Central memory CD8-positive, alpha-beta T cell (primary cell): ENCODE measurements at regions not wholly inside any gene's neighbourhood (a gene's known extent, or its start where the extent isn't known, plus 50 kb on each side); places are given as distances from the start of the nearest gene placed in this dataset.

ENCODE experiments used
- ATAC-seq: fragments of 150-1000 bp; cut with Tn5 transposase; replicated peaks from 2 replicates; pipeline ENCODE4 v1.10.0; 2022; ENCODE audit warnings: mild to moderate bottlenecking, moderate FRiP score, moderate number of reproducible peaks; ENCODE audit not compliant: poor library complexity, severe bottlenecking; ENCODE audit errors: extremely low read depth
- DNase-seq, 2 donors: peaks; one replicate each; pipeline ENCODE4 v3.0.0; 2021; ENCODE audit warnings: low spot score in 2 of 2
- H3K27ac Mint-ChIP-seq: one replicate; pipeline ENCODE4 v1.8.0; 2022; ENCODE audit warnings: low read depth, mild to moderate bottlenecking, moderate library complexity, mixed read lengths
- H3K27me3 Mint-ChIP-seq: one replicate; pipeline ENCODE4 v1.8.0; 2022; ENCODE audit warnings: mixed read lengths
- H3K36me3 Mint-ChIP-seq: one replicate; pipeline ENCODE4 v1.8.0; 2022; ENCODE audit warnings: mild to moderate bottlenecking, moderate library complexity, mixed read lengths; ENCODE audit not compliant: insufficient read depth
- H3K4me1 Mint-ChIP-seq: one replicate; pipeline ENCODE4 v1.8.0; 2022; ENCODE audit warnings: mixed read lengths
- H3K4me3 Mint-ChIP-seq: one replicate; pipeline ENCODE4 v1.8.0; 2022; ENCODE audit warnings: mild to moderate bottlenecking, moderate library complexity, mixed read lengths
- H3K9me3 Mint-ChIP-seq: one replicate; pipeline ENCODE4 v1.8.0; 2022; ENCODE audit warnings: mixed read lengths

- Mint-ChIP-seq H3K27ac (no peak overlapping the region), H3K9me3 (peaks cover 9% of the 10 kb centered on the region), H3K27me3 (peaks cover 30% of the 10 kb centered on the region), H3K36me3 (peaks cover 1% of the 10 kb centered on the region), H3K4me3 (no peak overlapping the region), H3K4me1 (no peaks in the 10 kb centered on the region)
- no peak for ATAC-seq
- no peak for DNase-seq
Measured at GRCh38 chr2:128784626-128785306, 466.1 kb upstream of the HS6ST1 start.

DNA sequence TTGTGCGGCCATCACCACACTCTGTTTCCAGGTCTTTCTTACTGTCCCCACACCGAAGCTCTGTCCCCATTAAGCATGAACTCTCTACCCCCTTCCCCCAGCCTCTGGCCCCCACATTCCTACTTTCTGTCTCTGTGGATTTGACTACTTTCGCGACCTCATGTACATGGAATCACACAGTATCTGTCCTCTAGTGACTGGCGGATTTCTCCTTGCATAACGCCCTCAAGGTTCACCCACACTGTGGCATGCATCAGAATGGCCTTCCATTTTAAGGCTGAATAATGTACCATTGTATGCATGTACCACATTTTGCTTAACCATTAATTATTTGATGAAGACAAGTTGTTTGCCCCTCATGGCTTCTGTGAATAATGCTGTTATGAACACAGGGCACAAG is 467.6 kb upstream of the HS6ST1 start:
- Mint-ChIP-seq H3K4me3 (no peak overlapping the region), H3K4me1 (no peaks in the 10 kb centered on the region), H3K27me3 (peaks cover 20% of the 10 kb centered on the region), H3K27ac (no peak overlapping the region), H3K36me3 (no peaks in the 10 kb centered on the region), H3K9me3 (peaks cover 9% of the 10 kb centered on the region)
- DNase-seq, result no peak
- ATAC-seq, result no peak

DNA sequence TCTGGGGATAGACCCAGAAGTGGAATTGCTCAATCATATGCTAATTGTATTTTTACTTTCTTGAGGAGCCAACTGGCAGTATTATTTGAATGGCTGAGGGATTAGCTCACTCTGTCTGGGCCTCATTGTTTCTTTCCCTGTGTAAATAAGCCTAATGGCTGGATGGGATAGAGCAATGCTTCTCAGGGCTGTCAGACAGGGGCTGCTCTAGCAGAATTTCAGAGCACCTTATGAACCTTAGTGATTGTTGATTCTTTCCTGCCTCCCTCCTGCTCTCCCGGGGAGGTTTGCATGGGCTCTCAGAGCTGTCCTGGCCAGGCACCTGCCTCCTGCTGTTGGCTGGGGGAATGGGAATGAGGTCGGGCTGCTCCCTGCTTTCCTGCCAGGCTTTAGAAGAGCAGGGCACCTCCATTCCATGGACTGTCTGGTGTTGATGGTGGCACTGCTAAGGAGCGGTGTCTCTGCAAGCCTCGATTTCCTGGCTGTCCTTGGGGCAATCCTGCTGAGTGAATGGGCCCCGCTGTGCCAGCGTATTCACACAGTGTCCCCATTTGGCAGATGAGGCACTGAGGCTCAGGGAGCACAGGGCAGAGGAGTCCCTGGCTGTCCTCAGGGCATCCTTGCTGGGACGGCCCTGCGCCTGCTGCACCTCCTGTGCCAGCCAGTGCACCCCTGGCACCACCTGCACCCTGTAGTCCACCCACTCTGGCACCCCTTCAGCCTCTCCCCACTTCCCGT is 468.2 kb upstream of the HS6ST1 start:
- ATAC-seq (no peak), DNase-seq (peak in 1 of 2 donors; percentile 2)
- peaks cover 9% of the 10 kb centered on the region for H3K9me3 Mint-ChIP-seq
- peaks cover 15% of the 10 kb centered on the region for H3K27me3 Mint-ChIP-seq
- H3K27ac Mint-ChIP-seq, result no peak overlapping the region
- H3K4me1 Mint-ChIP-seq, result no peaks in the 10 kb centered on the region
- no peaks in the 10 kb centered on the region for H3K36me3 Mint-ChIP-seq
- H3K4me3 Mint-ChIP-seq, result no peak overlapping the region

GRCh38 chr2:128787616-128788015 is 468.9 kb upstream of the HS6ST1 start:
- Mint-ChIP-seq H3K36me3 (no peaks in the 10 kb centered on the region), H3K4me3 (no peak overlapping the region), H3K4me1 (no peaks in the 10 kb centered on the region), H3K9me3 (peaks cover 9% of the 10 kb centered on the region), H3K27me3 (peaks cover 8% of the 10 kb centered on the region), H3K27ac (no peak overlapping the region)
- no peak for ATAC-seq
- no peak for DNase-seq

GRCh38 chr2:128788636-128789220 is 470.1 kb upstream of the HS6ST1 start:
- Mint-ChIP-seq H3K36me3 (no peaks in the 10 kb centered on the region), H3K4me1 (no peaks in the 10 kb centered on the region), H3K27ac (no peak overlapping the region), H3K4me3 (no peak overlapping the region), H3K9me3 (peaks cover 9% of the 10 kb centered on the region), H3K27me3 (no peaks in the 10 kb centered on the region)
- DNase-seq, result peak in 1 of 2 donors; percentile 0
- no peak for ATAC-seq

DNA sequence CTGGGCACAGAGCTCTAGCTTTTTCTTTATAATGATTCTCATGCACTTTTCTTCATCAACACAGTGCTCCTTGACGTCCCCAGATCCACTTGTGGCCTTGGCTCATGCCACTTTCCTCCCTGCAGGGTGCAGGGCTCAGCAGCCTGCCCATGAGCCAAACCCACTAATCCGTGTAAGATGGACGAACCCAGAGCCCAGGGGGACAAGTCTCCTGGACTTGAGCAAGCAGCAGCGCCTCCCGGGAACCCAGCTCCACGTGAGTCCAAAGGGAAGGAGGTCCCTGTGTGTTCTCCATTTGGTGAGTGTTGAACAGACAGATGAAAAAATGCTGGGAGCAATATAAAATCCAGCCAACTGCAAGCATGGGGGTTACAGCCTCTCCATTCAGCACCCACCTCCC is 470.6 kb upstream of the HS6ST1 start:
- DNase-seq (peak in 1 of 2 donors; percentile 5), ATAC-seq (no peak)
- Mint-ChIP-seq H3K27ac (no peak overlapping the region), H3K36me3 (no peaks in the 10 kb centered on the region), H3K27me3 (no peaks in the 10 kb centered on the region), H3K4me3 (no peak overlapping the region), H3K9me3 (peaks cover 9% of the 10 kb centered on the region), H3K4me1 (no peaks in the 10 kb centered on the region)

DNA sequence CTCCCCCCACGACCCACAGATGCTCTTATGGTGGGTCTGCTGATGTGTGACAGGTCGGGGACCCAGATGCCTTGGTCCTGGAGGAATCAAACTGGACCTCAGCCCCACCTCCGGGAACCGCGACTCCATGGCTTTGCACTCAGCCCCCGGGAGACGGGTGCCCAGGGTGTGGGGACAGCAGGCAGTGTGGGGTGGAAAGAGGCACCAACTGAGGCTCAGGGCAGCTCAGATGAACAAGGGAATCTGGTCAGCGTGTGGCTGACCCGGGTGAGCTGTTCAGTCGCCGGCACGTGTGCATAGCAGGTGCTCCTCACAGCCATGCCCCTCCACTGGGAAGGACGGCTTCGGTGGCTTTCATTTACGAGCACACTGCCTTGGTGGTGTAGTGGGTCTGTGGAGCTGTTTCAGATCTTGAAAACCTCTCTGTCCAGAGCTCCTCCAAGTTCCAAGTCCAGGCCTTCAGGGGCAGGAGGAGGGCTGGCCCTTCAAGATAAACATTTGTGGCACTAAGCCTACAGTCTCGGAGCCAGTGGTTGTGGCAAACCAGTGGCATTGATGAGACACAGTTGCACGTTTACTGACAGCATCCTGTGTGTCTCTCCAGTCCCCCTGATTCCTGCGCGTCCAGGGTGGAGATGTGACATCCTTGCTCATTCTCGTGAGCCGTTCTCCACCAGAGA is 471.2 kb upstream of the HS6ST1 start:
- Mint-ChIP-seq H3K9me3 (peaks cover 9% of the 10 kb centered on the region), H3K4me1 (no peaks in the 10 kb centered on the region), H3K27ac (no peak overlapping the region), H3K27me3 (no peaks in the 10 kb centered on the region), H3K36me3 (no peaks in the 10 kb centered on the region), H3K4me3 (no peak overlapping the region)
- DNase-seq (no peak), ATAC-seq (no peak)

DNA sequence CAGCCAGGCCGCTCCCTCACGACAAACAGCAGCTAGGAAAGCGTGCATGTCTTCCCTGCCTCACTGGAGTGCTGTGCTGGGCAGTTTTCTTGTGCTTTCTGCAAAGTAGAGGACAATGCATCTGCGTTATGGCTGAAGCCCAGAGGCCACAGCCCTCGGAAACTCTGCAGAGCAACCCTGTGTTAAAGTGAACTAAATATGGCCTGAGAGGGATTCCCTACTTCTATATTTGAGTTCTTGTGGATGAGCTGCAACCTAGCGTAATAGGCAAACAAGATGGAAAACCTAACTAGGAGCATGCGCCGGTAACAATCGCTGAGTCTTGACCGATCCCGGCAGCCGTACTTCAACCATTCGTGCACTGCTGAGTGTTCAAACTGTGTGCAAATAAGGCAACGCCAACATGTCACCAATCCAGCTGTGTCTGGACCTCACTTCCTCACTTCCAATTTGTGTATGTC is 471.9 kb upstream of the HS6ST1 start:
- H3K4me1 Mint-ChIP-seq, result no peaks in the 10 kb centered on the region
- peaks cover 9% of the 10 kb centered on the region for H3K9me3 Mint-ChIP-seq
- DNase-seq (no peak), ATAC-seq (no peak)
- H3K36me3 Mint-ChIP-seq, result no peaks in the 10 kb centered on the region
- no peak overlapping the region for H3K27ac Mint-ChIP-seq
- no peak overlapping the region for H3K4me3 Mint-ChIP-seq
- H3K27me3 Mint-ChIP-seq, result no peaks in the 10 kb centered on the region

DNA sequence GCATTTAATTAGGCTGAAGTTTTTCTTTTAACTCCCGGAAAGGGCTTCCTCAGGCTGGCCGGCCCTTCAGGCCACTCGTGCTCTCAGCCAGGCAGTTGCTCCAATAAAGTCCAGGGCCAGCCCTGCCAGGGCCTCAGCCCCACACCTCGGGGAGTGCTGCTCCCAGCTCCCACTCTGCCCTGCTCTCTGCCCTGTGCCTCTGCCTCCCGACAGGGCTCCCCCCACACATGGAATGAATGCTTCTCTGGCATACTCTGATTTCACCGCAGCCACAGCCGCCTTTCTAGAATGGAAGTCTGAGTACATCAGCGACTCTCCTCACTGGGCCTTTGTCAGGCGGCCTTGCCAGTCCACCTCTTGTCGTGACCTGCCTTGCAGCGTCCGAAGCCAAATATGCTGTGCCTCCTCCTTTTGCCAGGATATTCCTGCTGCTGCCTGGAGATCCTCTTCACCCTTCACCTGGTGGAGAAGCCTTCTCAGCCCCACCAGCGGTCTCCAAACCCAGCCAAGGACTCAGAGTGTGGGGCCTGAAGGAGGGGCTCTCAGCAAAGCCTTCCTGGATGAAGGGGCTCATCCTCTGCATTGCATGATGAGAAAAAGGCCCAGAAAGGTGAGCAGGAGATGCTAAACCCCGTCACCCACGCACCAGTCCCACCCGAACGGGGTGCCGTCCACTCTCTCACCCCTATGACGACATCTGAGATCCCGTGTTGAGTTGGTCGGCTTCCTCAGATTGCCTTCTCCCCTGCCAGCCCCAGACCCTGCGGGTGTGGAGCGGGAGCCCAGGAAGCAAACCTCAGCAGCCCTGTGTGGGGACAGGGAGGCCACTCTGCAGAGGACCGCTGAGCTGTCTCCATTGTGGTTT is 472.7 kb upstream of the HS6ST1 start:
- H3K4me3 Mint-ChIP-seq, result no peak overlapping the region

DNA sequence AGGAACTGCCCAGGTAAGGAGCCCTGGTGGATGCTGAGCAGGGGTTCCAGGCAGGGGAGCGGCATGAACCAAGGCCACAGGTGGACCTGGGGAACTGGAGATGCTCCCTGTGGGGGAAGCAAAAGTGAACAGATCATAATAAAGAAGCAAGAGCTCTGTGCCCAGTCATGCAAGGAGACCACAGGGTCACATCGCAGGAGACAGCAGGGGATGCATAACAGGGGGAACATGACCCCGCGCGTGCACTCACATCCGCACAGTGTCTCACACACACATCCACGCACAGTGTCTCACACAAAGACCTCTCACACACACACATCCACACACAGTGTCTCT is 473.3 kb upstream of the HS6ST1 start:
- no peaks in the 10 kb centered on the region for H3K27me3 Mint-ChIP-seq

More for the DNA sequence above, 472.7 kb upstream of the HS6ST1 start:
- peaks cover 9% of the 10 kb centered on the region for H3K9me3 Mint-ChIP-seq
- no peak overlapping the region for H3K27ac Mint-ChIP-seq
- no peak for DNase-seq
- no peaks in the 10 kb centered on the region for H3K4me1 Mint-ChIP-seq
- H3K36me3 Mint-ChIP-seq, result no peaks in the 10 kb centered on the region
- no peaks in the 10 kb centered on the region for H3K27me3 Mint-ChIP-seq
- ATAC-seq, result no peak

DNA sequence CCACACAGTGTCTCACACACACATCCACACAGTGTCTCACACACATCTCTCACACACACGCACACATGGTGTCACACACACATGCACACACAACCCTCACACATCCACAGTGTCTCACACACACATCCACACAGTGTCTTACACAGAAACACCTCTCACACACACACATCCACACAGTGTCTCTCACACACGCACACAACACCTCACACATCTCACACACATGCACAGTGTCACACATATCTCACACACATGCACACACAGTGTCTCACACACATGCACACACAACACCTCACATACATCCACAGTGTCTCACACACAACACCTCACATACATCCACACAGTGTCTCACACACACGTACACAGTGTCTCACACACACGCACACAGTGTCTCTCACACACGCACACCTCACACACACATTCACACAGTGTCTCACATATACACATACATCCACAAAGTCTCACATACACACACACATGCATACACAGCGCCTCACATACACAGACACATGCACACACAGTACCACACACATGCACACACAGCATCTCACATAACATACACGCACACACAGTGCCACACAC is 473.9 kb upstream of the HS6ST1 start:
- DNase-seq (no peak), ATAC-seq (no peak)
- Mint-ChIP-seq H3K27ac (no peak overlapping the region), H3K4me1 (no peaks in the 10 kb centered on the region), H3K9me3 (peaks cover 9% of the 10 kb centered on the region), H3K27me3 (no peaks in the 10 kb centered on the region), H3K36me3 (no peaks in the 10 kb centered on the region), H3K4me3 (no peak overlapping the region)

More for the DNA sequence above, 473.3 kb upstream of the HS6ST1 start:
- ATAC-seq (no peak), DNase-seq (no peak)
- Mint-ChIP-seq H3K27ac (no peak overlapping the region), H3K36me3 (no peaks in the 10 kb centered on the region), H3K4me1 (no peaks in the 10 kb centered on the region), H3K9me3 (peaks cover 9% of the 10 kb centered on the region), H3K4me3 (no peak overlapping the region)

DNA sequence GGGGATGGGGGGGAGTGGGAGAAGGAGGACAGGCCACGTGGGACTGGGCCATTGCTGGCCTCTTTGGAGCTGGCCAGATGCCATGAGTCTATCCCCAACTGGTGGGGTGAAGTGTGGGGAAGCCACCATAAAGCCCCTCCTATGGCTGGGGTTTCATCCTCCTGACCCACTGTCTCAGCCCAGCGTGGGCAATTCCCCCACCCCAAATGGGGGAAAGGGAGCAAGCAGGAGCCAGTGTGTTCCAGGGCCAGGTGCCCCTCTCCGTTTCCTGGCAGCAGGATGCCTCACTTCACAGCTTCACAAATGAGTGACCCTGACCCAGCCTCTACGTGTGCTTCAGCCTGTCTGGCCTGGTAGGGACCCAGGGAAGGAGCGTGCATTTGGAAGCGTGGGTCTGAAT is 474.7 kb upstream of the HS6ST1 start:
- H3K4me1 Mint-ChIP-seq, result no peaks in the 10 kb centered on the region
- DNase-seq (no peak), ATAC-seq (no peak)
- no peak overlapping the region for H3K27ac Mint-ChIP-seq
- no peak overlapping the region for H3K4me3 Mint-ChIP-seq
- H3K9me3 Mint-ChIP-seq, result peaks cover 5% of the 10 kb centered on the region
- H3K36me3 Mint-ChIP-seq, result no peaks in the 10 kb centered on the region
- H3K27me3 Mint-ChIP-seq, result no peaks in the 10 kb centered on the region
